ENCODE measurements at regions not wholly inside any gene's neighbourhood (a gene's known extent, or its start where the extent isn't known, plus 50 kb on each side); places are given as distances from the start of the nearest gene placed in this dataset.

DNA sequence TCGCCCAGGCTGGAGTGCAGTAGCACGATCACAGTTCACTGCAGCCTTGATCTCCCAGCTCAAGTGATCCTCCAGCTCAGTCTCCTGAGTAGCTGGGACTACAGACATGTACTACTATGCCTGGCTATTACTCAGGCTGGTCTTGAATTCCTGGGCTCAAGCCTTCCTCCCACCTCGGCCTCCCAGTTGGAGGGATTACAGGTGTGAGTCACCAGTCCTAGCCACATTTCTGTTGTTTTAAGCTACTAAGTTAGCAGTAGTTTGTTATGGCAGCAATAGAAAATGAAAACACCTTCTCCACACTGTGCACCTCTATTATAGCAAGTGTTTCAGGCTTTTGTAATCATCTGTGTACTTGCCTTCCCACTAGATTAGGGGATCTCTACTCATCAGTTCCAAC is 588.9 kb upstream of the TLE4 start:
- Histone ChIP-seq H3K4me3 (ENCODE audit: low read length, poor library complexity, severe bottlenecking) (no peak overlapping the region), H3K4me1 (ENCODE audit: insufficient read depth, low read length, poor library complexity, severe bottlenecking) (no peaks in the 10 kb centered on the region), H3K36me3 (ENCODE audit: insufficient read depth, low read length) (no peaks in the 10 kb centered on the region), H3K27me3 (ENCODE audit: insufficient read depth, low read length, poor library complexity, severe bottlenecking) (no peaks in the 10 kb centered on the region), H3K4me2 (ENCODE audit: low read depth, low read length, poor library complexity, severe bottlenecking) (no peak overlapping the region), H4K20me1 (ENCODE audit: insufficient read depth, low read length, poor library complexity, severe bottlenecking) (no peaks in the 10 kb centered on the region), H3K79me2 (ENCODE audit: insufficient read depth, low read length) (no peaks in the 10 kb centered on the region), H3F3A (ENCODE audit: low read depth) (no peaks in the 10 kb centered on the region), H3K9me3 (ENCODE audit: insufficient read depth, low read depth, low read length) (no peaks in the 10 kb centered on the region), H2AFZ (ENCODE audit: low read length) (no peak overlapping the region), H3K9me2 (replicated peaks; ENCODE audit: low read depth, low read length) (no peaks in the 10 kb centered on the region), H3K9ac (ENCODE audit: low read depth, low read length, poor library complexity, severe bottlenecking) (no peak overlapping the region)
- TF ChIP-seq CTCF (conservative IDR thresholded peaks at IDR 0.05; ENCODE audit: low read length): no peak
- no peak for TF ChIP-seq EZH2phosphoT487 (IDR thresholded peaks at IDR 0.05; ENCODE audit: borderline replicate concordance)

DNA sequence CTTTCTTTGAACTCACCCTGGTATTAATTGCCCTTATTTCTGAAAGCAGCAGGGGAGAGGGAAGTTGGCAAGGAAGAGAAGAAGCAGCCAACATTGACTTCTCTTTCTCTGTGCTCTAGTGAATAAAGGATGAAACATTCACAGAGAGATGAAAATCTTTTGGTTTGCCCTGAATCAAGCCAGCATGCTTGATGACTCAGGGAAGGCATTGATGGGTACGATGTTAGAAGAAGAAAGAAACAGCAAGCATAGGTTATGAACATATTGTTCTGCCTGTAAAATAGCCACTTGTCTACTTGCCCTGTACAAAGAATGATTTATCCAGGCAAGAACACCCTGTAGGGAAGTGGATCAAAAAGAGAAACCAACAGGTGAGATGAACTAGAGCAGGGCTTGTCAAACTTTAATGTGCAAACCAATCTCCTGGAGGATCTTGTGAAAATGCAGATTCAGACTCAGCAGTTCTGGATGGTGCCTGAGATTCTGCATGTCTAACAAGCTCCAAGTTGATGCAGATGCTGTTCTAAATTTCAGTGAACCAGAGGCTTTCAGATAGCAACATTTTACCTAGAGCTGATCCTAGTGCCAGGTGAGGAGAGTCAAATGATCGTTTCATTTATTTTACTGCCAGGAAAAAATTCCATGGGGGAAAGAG is 586.6 kb upstream of the TLE4 start:
- Histone ChIP-seq H4K20me1 (ENCODE audit: insufficient read depth, low read length, poor library complexity, severe bottlenecking) (no peaks in the 10 kb centered on the region), H3K36me3 (ENCODE audit: insufficient read depth, low read length) (no peaks in the 10 kb centered on the region), H3K4me1 (ENCODE audit: insufficient read depth, low read length, poor library complexity, severe bottlenecking) (no peaks in the 10 kb centered on the region), H3K4me2 (ENCODE audit: low read depth, low read length, poor library complexity, severe bottlenecking) (no peak overlapping the region), H3K79me2 (ENCODE audit: insufficient read depth, low read length) (no peaks in the 10 kb centered on the region), H3K4me3 (ENCODE audit: low read length, poor library complexity, severe bottlenecking) (no peak overlapping the region), H3K27me3 (ENCODE audit: insufficient read depth, low read length, poor library complexity, severe bottlenecking) (no peaks in the 10 kb centered on the region), H2AFZ (ENCODE audit: low read length) (peak overlapping the region; percentile 52; the same call in 1 of the 2 replicates), H3F3A (ENCODE audit: low read depth) (no peaks in the 10 kb centered on the region), H3K9me2 (replicated peaks; ENCODE audit: low read depth, low read length) (no peaks in the 10 kb centered on the region), H3K9ac (ENCODE audit: low read depth, low read length, poor library complexity, severe bottlenecking) (no peak overlapping the region), H3K9me3 (ENCODE audit: insufficient read depth, low read depth, low read length) (no peaks in the 10 kb centered on the region)
- TF ChIP-seq EZH2phosphoT487 (IDR thresholded peaks at IDR 0.05; ENCODE audit: borderline replicate concordance) (no peak), CTCF (conservative IDR thresholded peaks at IDR 0.05; ENCODE audit: low read length) (no peak)

DNA sequence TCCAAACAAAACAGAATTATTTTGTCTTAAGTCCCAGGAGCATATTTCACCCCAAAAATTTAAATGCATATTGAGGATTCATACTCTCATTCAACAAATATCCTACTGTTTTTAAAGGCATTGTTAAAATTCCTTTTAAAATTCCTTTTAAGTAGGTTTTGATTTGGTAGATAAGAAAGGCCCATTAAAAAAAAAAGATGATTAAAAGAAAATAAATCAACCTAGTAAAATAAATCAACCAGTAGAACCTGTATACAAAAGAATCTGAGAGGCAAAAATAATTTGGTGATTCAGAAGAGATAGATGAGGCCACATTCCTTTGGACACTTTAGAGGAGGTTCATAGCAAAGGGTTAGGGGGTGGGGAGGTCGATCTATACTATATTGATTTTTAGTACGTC is 585.3 kb upstream of the TLE4 start:
- H3F3A ChIP-seq (ENCODE audit: low read depth): no peaks in the 10 kb centered on the region
- no peaks in the 10 kb centered on the region for H3K27me3 ChIP-seq (ENCODE audit: insufficient read depth, low read length, poor library complexity, severe bottlenecking)
- no peaks in the 10 kb centered on the region for H3K4me1 ChIP-seq (ENCODE audit: insufficient read depth, low read length, poor library complexity, severe bottlenecking)
- no peaks in the 10 kb centered on the region for H3K36me3 ChIP-seq (ENCODE audit: insufficient read depth, low read length)
- H3K9me2 ChIP-seq (replicated peaks; ENCODE audit: low read depth, low read length): no peaks in the 10 kb centered on the region
- no peaks in the 10 kb centered on the region for H4K20me1 ChIP-seq (ENCODE audit: insufficient read depth, low read length, poor library complexity, severe bottlenecking)
- H3K4me3 ChIP-seq (ENCODE audit: low read length, poor library complexity, severe bottlenecking): no peak overlapping the region
- H3K9ac ChIP-seq (ENCODE audit: low read depth, low read length, poor library complexity, severe bottlenecking): no peak overlapping the region
- no peaks in the 10 kb centered on the region for H3K79me2 ChIP-seq (ENCODE audit: insufficient read depth, low read length)
- H3K9me3 ChIP-seq (ENCODE audit: insufficient read depth, low read depth, low read length): no peaks in the 10 kb centered on the region
- TF ChIP-seq CTCF (conservative IDR thresholded peaks at IDR 0.05; ENCODE audit: low read length) (no peak), EZH2phosphoT487 (IDR thresholded peaks at IDR 0.05; ENCODE audit: borderline replicate concordance) (no peak)
- no peak overlapping the region for H3K4me2 ChIP-seq (ENCODE audit: low read depth, low read length, poor library complexity, severe bottlenecking)
- no peak overlapping the region for H2AFZ ChIP-seq (ENCODE audit: low read length)
